ENCODE measurements at regions not wholly inside any gene's neighbourhood (a gene's known extent, or its start where the extent isn't known, plus 50 kb on each side); places are given as distances from the start of the nearest gene placed in this dataset.

DNA sequence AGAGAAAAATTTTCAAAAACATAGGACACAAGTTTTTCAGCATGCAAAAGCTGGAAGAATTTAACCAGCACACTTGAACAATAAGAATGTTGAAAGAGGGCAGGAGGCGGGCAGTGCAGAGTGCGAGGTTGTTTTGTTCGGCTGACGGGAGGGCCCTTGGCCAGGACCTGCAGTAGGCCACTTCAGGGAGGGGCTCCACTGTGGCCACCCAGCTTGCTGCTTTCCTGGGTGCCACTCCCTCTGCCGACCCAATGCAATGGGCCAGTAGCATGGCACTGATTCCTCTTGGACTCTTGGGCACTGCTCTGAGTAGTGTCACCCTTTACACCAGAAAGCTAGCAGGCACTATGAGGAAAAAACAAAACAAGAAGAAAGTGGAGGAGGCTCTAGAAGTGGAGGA lies 92.9 kb downstream of the SNRPE start:
- Histone ChIP-seq H3K36me3 (ENCODE audit: control insufficient read depth, insufficient read depth, low read length) (no peaks in the 10 kb centered on the region), H3K4me3 (ENCODE audit: low read length) (no peak overlapping the region), H3K27ac (ENCODE audit: low read length) (no peak overlapping the region), H3K4me1 (ENCODE audit: control insufficient read depth, insufficient read depth, low read length) (no peaks in the 10 kb centered on the region), H3K9me3 (ENCODE audit: control insufficient read depth, low read depth, low read length) (peaks cover 7% of the 10 kb centered on the region), H3K27me3 (ENCODE audit: control insufficient read depth, insufficient read depth, low read length) (no peaks in the 10 kb centered on the region)
- DNase-seq, result no peak
- WGBS (ENCODE audit: insufficient coverage, low lambda C conversion rate), result no CpG with 5 or more reads among the region's 5 CpGs

- no peak overlapping the region for H3K4me3 ChIP-seq (ENCODE audit: low read length)
- H3K27me3 ChIP-seq (ENCODE audit: control insufficient read depth, insufficient read depth, low read length), result no peaks in the 10 kb centered on the region
- H3K36me3 ChIP-seq (ENCODE audit: control insufficient read depth, insufficient read depth, low read length), result no peaks in the 10 kb centered on the region
- no peak overlapping the region for H3K27ac ChIP-seq (ENCODE audit: low read length)
- peaks cover 7% of the 10 kb centered on the region for H3K9me3 ChIP-seq (ENCODE audit: control insufficient read depth, low read depth, low read length)
- 100% methylated on average over 1 of the region's 5 CpGs for WGBS (ENCODE audit: insufficient coverage, low lambda C conversion rate)
- no peaks in the 10 kb centered on the region for H3K4me1 ChIP-seq (ENCODE audit: control insufficient read depth, insufficient read depth, low read length)
- no peak for DNase-seq
These were observed 93.6 kb downstream of the SNRPE start for GRCh38 chr1:203954788-203955552.

DNA sequence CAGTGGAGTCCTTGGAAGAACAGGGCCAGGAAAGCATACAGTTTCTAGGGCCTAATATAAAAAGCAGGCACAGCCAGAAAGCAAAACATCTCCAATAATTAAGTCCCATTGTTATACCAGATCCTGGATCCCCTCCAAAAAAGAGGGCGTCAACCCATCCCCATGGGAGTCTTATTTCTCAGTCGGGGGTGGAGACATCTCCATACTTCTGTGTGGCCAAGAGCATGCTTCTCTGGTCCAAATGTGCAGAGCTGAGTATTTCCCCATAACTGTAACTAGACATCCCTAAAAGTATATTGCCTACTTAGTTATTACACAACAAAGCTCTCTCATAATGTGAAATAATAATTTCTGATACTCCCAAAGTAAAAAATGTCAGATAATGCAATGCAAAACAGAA lies 104.2 kb upstream of the SOX13 start:
- peaks cover 9% of the 10 kb centered on the region for H3K9me3 ChIP-seq (ENCODE audit: control insufficient read depth, low read depth, low read length)
- H3K4me1 ChIP-seq (ENCODE audit: control insufficient read depth, insufficient read depth, low read length), result no peaks in the 10 kb centered on the region
- WGBS (ENCODE audit: insufficient coverage, low lambda C conversion rate), result no CpG with 5 or more reads among the region's 2 CpGs
- H3K36me3 ChIP-seq (ENCODE audit: control insufficient read depth, insufficient read depth, low read length), result no peaks in the 10 kb centered on the region
- no peak overlapping the region for H3K27ac ChIP-seq (ENCODE audit: low read length)
- no peak overlapping the region for H3K4me3 ChIP-seq (ENCODE audit: low read length)
- DNase-seq, result no peak
- H3K27me3 ChIP-seq (ENCODE audit: control insufficient read depth, insufficient read depth, low read length), result no peaks in the 10 kb centered on the region

DNA sequence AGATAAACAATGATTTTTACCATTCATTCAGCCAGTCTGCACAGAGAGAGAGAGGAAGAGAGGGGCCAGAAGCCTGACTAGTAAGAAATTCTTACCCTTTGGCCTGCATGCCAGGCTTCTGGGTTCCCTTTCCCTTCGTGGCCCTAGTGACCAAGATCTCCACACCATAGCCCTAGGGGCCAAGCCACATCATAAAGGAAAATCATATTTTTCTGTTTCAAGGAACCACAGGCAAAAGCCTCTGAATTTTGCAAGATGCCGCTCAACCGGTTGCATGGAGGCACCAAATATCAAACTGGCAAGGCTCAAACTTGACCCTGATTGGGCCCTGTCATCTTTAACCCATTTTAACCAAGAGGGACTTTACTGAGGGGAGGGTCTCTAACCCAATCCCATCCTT lies 103.1 kb upstream of the SOX13 start:
- peaks cover 9% of the 10 kb centered on the region for H3K9me3 ChIP-seq (ENCODE audit: control insufficient read depth, low read depth, low read length)
- no peaks in the 10 kb centered on the region for H3K4me1 ChIP-seq (ENCODE audit: control insufficient read depth, insufficient read depth, low read length)
- no peak for DNase-seq
- no peaks in the 10 kb centered on the region for H3K27me3 ChIP-seq (ENCODE audit: control insufficient read depth, insufficient read depth, low read length)
- H3K27ac ChIP-seq (ENCODE audit: low read length), result no peak overlapping the region
- H3K4me3 ChIP-seq (ENCODE audit: low read length), result no peak overlapping the region
- WGBS (ENCODE audit: insufficient coverage, low lambda C conversion rate), result no CpG with 5 or more reads among the region's 3 CpGs
- H3K36me3 ChIP-seq (ENCODE audit: control insufficient read depth, insufficient read depth, low read length), result no peaks in the 10 kb centered on the region

- no peaks in the 10 kb centered on the region for H3K36me3 ChIP-seq (ENCODE audit: control insufficient read depth, insufficient read depth, low read length)
- no peak for DNase-seq
- H3K9me3 ChIP-seq (ENCODE audit: control insufficient read depth, low read depth, low read length), result no peaks in the 10 kb centered on the region
- H3K27ac ChIP-seq (ENCODE audit: low read length), result no peak overlapping the region
- H3K27me3 ChIP-seq (ENCODE audit: control insufficient read depth, insufficient read depth, low read length), result no peaks in the 10 kb centered on the region
- no peaks in the 10 kb centered on the region for H3K4me1 ChIP-seq (ENCODE audit: control insufficient read depth, insufficient read depth, low read length)
- H3K4me3 ChIP-seq (ENCODE audit: low read length), result no peak overlapping the region
These were observed 87.9 kb upstream of the SOX13 start for GRCh38 chr1:203985044-203985443.

DNA sequence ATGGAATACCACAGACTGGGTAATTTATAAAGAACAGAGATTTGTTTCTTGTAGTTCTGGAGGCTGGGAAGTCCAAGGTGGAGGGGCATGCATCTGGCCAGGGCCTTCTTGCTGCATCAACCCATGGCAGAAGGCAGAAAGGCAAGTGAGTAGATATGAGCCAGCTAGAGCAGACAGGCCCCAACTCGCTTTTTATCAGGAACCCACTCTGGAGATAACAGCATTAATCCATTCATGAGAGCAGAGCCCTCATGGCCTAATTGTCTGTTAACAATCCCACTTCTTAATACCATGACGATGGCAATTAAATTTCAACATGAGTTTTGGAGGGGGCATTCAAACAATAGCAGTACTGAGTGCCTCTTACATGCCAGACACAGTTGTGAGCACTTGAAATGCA lies 87.2 kb upstream of the SOX13 start:
- H3K27ac ChIP-seq (ENCODE audit: low read length), result no peak overlapping the region
- no peaks in the 10 kb centered on the region for H3K9me3 ChIP-seq (ENCODE audit: control insufficient read depth, low read depth, low read length)
- no peaks in the 10 kb centered on the region for H3K36me3 ChIP-seq (ENCODE audit: control insufficient read depth, insufficient read depth, low read length)
- no peak for DNase-seq
- H3K4me3 ChIP-seq (ENCODE audit: low read length), result no peak overlapping the region
- no peaks in the 10 kb centered on the region for H3K27me3 ChIP-seq (ENCODE audit: control insufficient read depth, insufficient read depth, low read length)
- WGBS (ENCODE audit: insufficient coverage, low lambda C conversion rate), result no CpG with 5 or more reads among the region's 2 CpGs
- H3K4me1 ChIP-seq (ENCODE audit: control insufficient read depth, insufficient read depth, low read length), result no peaks in the 10 kb centered on the region

- Histone ChIP-seq H3K9me3 (ENCODE audit: control insufficient read depth, low read depth, low read length) (no peaks in the 10 kb centered on the region), H3K27me3 (ENCODE audit: control insufficient read depth, insufficient read depth, low read length) (no peaks in the 10 kb centered on the region), H3K4me1 (ENCODE audit: control insufficient read depth, insufficient read depth, low read length) (no peaks in the 10 kb centered on the region), H3K4me3 (ENCODE audit: low read length) (no peak overlapping the region), H3K36me3 (ENCODE audit: control insufficient read depth, insufficient read depth, low read length) (no peaks in the 10 kb centered on the region), H3K27ac (ENCODE audit: low read length) (no peak overlapping the region)
- 43% methylated on average over 1 of the region's 5 CpGs for WGBS (ENCODE audit: insufficient coverage, low lambda C conversion rate)
- no peak for DNase-seq
These were observed 85.9 kb upstream of the SOX13 start for GRCh38 chr1:203986887-203987461.

- H3K27ac ChIP-seq (ENCODE audit: low read length), result no peak overlapping the region
- H3K4me1 ChIP-seq (ENCODE audit: control insufficient read depth, insufficient read depth, low read length), result no peaks in the 10 kb centered on the region
- no peaks in the 10 kb centered on the region for H3K27me3 ChIP-seq (ENCODE audit: control insufficient read depth, insufficient read depth, low read length)
- no peak for DNase-seq
- no peak overlapping the region for H3K4me3 ChIP-seq (ENCODE audit: low read length)
- H3K9me3 ChIP-seq (ENCODE audit: control insufficient read depth, low read depth, low read length), result no peaks in the 10 kb centered on the region
- 94% methylated on average over 2 of the region's 8 CpGs for WGBS (ENCODE audit: insufficient coverage, low lambda C conversion rate)
- no peaks in the 10 kb centered on the region for H3K36me3 ChIP-seq (ENCODE audit: control insufficient read depth, insufficient read depth, low read length)
These were observed 82.8 kb upstream of the SOX13 start for GRCh38 chr1:203990118-203990517.

DNA sequence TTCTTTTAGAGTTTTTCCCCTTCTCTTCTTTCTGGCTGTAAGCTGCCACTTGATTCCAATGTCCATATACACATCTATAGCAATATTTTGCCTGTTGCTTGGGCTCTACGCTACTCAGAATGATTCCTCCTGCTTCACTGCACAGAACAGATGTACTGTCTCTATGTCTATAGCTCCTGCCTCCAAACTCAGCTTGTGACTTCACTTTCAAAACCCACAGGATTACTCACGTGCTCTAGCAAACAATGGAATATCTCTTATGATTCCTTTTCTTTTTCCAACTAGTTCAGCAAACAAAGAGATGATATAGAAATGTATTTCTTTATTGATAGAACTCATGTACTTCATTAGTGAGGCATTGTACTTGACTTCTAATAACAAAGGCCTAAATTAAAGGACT lies 80.5 kb upstream of the SOX13 start:
- H3K4me3 ChIP-seq (ENCODE audit: low read length), result no peak overlapping the region
- no peak for DNase-seq
- H3K4me1 ChIP-seq (ENCODE audit: control insufficient read depth, insufficient read depth, low read length), result no peaks in the 10 kb centered on the region
- no peaks in the 10 kb centered on the region for H3K36me3 ChIP-seq (ENCODE audit: control insufficient read depth, insufficient read depth, low read length)
- H3K9me3 ChIP-seq (ENCODE audit: control insufficient read depth, low read depth, low read length), result no peaks in the 10 kb centered on the region
- peaks cover 3% of the 10 kb centered on the region for H3K27me3 ChIP-seq (ENCODE audit: control insufficient read depth, insufficient read depth, low read length)
- no peak overlapping the region for H3K27ac ChIP-seq (ENCODE audit: low read length)
- no CpG with 5 or more reads among the region's 2 CpGs for WGBS (ENCODE audit: insufficient coverage, low lambda C conversion rate)

DNA sequence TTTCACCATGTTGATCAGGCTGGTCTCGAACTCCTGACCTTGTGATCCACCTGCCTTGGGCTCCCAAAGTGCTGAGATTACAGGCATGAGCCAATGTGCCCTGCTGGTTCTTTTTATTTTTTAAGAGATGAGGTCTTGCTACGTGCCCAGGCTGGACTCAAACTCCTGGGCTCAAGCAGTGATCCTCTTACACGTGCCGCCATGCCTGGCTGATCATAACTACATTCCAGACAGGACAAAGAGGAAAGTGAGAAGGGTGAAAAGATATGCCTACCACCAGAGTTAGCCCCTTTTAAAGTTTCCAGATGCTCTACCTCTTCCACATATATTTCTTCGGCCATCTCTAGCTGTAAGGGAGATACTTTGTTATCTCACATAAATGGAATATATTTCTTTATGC lies 79.7 kb upstream of the SOX13 start:
- DNase-seq, result no peak
- no peak overlapping the region for H3K4me3 ChIP-seq (ENCODE audit: low read length)
- H3K36me3 ChIP-seq (ENCODE audit: control insufficient read depth, insufficient read depth, low read length), result no peaks in the 10 kb centered on the region
- no peaks in the 10 kb centered on the region for H3K9me3 ChIP-seq (ENCODE audit: control insufficient read depth, low read depth, low read length)
- H3K27me3 ChIP-seq (ENCODE audit: control insufficient read depth, insufficient read depth, low read length), result peaks cover 3% of the 10 kb centered on the region
- 100% methylated on average over 3 of the region's 5 CpGs for WGBS (ENCODE audit: insufficient coverage, low lambda C conversion rate)
- H3K27ac ChIP-seq (ENCODE audit: low read length), result no peak overlapping the region
- H3K4me1 ChIP-seq (ENCODE audit: control insufficient read depth, insufficient read depth, low read length), result no peaks in the 10 kb centered on the region

GRCh38 chr1:203995228-203995627 lies 77.7 kb upstream of the SOX13 start:
- H3K9me3 ChIP-seq (ENCODE audit: control insufficient read depth, low read depth, low read length), result peaks cover 4% of the 10 kb centered on the region
- H3K4me1 ChIP-seq (ENCODE audit: control insufficient read depth, insufficient read depth, low read length), result no peaks in the 10 kb centered on the region
- DNase-seq, result no peak
- no peak overlapping the region for H3K4me3 ChIP-seq (ENCODE audit: low read length)
- H3K27me3 ChIP-seq (ENCODE audit: control insufficient read depth, insufficient read depth, low read length), result peaks cover 3% of the 10 kb centered on the region
- H3K36me3 ChIP-seq (ENCODE audit: control insufficient read depth, insufficient read depth, low read length), result no peaks in the 10 kb centered on the region
- WGBS (ENCODE audit: insufficient coverage, low lambda C conversion rate), result 57% methylated on average over 1 of the region's 4 CpGs
- no peak overlapping the region for H3K27ac ChIP-seq (ENCODE audit: low read length)
